Inferior parietal cortex (tissue), 1 donor: ENCODE measurements at regions not wholly inside any gene's neighbourhood (a gene's known extent, or its start where the extent isn't known, plus 50 kb on each side); places are given as distances from the start of the nearest gene placed in this dataset.

ENCODE experiments used
- DNase-seq: peaks from one replicate; pipeline ENCODE4 v3.0.0-alpha.2; 2016; ENCODE audit errors: extremely low spot score

DNA sequence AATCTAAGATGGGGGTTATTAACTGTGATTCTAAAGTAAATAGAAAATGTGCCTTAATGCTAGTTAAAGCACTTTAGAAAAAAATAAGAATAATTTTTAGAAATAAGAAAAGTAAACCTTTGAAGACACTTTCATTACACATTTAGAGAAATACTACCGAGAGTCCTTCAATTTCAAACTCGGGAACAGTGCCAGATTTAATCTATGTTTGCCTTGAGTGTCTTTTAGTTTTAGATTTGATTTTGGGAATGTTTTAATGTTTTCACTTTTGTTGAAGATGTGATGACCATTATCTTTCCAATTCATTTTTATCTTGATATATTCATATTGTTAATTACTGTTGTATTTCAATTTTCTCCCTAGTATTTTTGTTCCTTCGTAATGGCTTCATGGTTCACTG is 592.7 kb upstream of the MGMT start:
- no peak for DNase-seq

DNA sequence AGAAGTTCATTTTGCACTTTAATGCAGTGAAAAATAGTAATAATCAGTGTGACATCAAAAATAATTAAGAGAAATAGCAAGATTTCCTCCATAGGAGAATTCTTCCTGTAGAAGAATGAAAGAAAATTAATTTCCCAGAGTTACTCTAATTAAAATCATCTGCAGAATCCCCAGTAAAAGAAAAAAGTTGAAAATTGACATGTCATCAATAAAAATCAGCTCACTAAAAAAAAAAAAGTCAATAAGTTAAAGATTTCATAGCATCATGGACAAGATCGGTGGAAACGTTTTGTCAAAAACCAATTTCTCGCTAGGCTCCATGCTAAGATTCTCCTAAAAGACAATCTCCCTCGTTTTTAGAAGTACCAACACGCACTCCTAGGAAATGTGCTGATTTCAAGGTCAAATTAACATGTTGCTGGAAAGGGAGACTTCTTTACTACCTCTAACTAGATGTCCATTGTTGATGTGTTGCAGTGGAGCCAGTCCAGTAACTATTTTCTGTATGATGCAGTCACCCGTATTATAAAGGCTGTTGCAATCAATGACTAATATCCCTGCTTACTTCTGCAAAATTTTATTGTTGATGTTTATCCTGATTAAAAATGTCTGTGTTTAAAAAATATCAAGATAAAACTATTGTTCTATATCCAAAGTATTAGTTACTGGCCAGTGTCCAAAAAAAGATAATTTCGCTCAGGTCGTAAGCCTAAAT is 591.9 kb upstream of the MGMT start:
- DNase-seq, result no peak

DNA sequence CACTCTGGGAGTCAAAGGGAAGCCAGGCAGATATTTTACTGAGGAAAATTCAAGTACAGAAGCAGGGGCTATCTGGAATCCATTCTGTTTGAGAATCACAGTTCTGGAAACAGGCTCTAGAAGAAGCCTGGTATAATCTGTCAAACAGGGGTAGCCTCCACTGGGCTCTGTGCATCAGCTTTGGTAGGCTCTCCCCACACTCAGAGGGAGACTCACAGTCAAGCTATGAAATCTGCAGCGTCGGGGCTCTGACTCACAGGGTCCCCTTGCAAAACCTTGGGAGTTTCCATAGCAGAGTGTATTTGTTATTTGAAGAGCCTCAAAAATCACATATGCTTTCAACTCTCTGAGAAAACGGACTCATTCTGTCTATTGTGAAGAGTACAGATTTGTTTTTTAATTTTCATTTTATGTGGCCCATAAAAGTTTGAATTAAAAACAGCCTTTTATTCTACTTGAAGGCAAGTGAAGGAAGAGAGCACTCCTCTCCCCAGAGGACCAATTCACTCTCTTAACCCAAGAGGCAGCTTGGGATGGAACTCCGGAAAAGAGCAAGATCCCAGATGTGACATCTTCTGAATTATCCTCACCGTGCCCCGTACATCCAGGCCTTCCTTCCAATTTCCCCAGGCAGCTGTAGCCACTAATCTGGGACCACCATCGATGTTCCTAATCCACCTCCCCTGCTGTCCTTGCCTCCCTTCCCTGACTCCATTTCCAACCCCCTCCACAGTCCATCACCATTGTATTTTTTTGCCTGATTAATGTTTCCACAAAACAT is 590.9 kb upstream of the MGMT start:
- no peak for DNase-seq

DNA sequence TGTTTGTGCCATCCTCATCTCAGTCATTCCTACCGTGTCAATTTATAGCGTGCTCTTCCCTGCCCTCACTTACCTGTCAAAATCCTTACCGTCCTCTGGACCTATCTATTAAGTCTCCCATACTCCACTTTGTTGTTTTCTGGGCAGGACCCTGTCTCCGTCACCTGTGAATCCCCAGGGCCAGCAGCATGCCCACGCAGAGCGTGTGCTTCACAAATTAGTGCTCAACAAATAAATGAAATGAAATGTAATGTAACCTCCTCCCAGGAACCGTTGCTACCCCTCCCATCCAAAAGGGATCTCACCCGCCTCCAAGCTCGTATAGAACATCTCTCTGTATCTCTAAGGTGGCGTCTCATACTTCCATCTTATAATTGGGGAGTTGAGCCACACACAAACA is 589.9 kb upstream of the MGMT start:
- no peak for DNase-seq

DNA sequence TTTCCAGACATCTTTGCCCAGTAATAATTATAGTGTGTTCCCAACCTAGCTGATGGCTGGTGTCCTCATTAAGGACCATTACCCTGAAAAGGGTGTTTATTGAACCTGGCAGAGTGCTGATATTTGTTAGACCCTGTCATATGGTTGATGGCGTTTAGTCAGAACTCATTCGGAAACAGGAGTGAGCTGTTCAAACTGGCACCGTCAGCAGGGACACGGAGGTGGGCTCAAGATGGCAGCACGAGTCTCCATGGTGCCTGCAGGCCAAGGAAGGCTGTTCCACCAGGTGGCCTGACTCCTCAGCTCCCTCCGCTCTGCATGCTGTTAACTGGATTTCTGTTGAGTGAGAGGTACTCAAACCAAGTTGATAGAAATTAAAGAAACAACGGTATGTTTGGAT is 589.1 kb upstream of the MGMT start:
- DNase-seq, result no peak

DNA sequence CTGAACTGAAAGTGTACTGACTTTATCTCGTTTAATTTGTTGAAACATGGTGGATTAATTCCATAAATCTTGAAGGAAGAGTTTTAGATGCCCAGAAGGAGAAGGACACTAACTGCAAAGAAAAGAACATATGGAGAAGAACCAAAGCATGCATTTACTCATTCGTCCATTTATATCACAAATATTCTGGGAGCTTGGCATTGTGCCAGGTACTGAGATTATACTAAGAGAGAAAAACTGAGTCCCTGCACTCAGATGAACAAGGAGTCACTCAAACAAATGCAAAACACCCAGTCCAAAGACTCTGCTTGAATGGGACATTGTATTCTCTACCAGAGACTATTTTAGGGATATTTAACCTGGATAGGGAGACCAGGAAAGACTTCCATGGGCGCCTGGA is 588.0 kb upstream of the MGMT start:
- peak; percentile 43 for DNase-seq

DNA sequence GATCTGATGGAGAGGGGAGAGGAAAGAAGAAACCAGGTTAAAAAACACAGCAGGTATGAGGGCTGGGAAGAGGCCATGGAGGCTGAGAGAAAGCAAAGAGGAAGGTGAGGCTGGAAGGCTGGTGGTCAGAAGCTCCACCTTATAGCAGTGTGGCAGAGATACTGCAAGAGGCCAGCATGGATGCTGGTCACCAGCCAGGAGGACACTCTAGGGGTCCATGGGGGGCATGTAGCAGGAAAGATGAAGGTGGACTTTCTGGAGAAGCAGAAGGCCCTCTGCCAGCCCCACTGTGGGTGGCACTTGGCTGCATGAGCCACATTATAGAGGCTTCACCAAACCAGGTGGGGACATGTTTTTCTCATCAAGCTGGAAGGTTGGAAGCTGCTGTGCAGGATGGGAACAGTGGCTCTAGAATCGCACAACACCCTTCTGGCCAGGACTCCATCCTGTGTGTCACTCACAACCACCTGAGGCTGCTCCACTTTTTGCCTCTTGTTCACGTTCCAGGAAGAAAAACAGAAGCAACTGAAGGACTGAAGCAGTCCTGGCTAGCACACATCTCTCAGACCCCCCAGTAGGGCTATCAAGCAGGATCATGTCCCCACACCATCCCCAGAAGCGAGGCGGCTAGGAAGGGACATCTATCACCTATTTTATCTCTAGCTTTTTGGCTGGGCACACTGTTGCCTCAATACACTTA is 587.5 kb upstream of the MGMT start:
- no peak for DNase-seq

DNA sequence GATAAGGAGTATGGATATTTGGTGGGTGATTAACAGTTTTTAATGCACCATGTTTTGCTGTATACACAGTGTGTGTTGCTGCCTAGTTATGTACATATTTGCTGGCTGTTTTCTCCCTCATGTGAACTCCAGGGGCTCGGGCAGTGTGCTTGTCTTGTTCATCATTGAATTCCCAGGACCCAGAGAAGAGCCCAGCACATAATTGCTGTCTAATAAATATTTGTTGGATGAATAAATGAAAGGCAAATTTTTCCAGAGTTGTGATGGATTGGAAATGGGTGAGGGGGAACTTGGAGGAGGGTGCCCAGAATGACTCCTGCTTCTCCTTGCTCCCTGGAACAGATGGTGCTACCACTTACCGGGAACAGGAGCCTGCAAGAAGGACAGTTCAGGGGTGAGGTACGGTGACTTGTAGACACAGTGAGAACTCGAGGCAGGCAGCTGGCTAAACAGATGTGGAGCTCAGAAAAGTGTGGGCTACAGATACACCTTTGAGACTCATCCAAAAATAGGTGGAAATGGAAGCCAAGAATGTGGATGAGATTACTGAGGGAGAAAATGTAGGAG is 586.8 kb upstream of the MGMT start:
- no peak for DNase-seq

DNA sequence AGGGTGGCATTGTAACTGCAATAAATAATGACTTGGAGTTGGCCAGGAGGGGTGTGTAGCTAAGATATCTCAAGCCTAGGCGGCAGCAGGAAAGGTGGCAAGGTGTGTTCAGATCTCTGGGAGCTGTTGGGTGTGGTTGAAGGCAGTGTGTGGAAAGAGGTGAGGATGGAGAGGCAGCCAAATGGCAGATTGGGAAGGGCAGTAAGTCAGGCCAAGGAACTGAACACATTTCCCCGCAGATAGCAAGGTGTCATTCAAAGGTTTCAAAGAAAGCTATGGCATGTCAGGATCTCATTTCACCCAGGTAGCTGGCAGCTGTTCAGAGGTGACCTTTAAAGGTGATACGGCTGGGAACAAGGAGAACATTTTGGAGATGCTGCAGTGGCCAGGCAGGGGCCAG is 586.0 kb upstream of the MGMT start:
- DNase-seq, result no peak

DNA sequence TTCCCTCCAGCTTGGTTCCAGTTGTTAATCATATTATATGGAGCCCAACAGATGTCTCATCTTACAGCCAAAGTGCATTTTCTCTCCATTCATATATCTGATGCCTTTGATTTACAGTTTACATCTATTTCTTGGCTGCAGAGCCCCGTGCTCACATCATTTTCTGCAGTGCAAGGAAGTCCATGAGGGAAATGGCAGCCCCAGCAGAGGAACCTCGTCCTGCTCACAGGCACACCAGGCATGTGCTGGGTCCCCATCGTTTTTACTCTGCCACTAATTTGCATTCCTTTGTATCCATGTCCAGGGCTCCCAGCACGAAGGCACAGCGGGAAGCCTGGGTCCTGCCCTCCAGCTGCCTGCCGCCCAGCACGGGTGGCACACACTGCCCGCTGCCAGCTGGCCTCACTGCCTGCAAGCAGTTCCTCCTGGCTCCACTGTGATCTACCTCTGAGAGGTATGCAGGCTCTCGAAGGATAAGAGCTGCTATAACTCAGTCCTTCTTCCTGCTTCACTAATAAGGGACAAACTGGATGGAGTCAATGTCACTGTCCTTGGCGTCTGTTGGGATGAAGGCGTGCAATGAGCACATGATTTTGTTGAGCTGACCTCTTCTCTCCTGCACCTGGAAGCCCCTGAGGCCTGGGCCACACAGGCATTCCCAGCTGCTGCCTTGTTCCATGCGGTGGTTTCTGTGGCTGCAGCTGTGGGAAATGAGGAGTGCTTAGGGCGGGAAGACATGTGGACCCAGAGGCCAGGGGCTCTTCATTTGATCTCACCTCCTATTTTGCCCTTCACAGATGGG is 583.6 kb upstream of the MGMT start:
- DNase-seq, result no peak

DNA sequence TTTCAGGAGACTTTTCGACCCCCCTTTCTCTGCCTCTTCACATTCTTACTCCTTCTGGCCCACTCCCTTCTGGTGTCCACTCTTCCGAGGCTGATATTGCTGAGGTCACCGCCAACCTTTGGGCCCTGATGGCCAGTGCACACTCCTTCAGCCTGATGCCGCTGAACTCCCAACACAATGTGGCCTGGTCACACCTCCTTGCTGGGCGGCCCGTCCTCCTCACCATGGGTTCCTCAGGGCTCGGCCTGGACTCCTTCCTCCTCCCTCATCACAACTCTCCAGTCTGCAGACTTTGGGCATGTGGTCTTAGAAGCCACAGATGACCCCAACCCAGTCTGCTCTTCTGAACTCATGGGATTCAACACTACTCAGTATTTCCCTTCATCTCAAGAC is 583.0 kb upstream of the MGMT start:
- no peak for DNase-seq

DNA sequence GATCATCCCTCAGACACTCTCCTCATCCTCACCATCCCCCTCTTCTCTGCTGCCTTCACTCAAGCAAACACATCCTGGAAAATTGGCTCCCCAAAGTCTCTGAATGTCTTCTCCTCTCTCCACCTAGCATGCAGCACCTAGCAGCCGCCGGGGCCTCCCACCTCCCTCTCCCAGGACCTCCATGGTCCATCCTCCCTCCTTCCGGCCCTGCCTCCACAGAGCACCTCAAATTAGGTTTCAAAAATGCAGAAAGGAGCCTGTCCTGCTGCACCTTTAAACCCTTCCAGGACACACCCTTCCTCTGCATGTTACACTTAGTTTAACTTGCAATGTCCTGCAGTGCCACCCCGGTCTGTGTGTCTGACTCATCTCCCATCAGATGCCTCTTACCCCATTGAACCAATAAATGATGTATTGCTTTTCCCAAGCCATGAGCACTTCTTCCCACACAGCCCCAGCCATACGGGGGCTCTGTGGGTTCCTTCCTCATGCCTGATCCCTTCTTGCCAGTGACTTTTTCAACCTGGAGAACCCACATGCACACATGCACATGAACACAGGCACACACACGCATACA is 582.5 kb upstream of the MGMT start:
- DNase-seq, result no peak

DNA sequence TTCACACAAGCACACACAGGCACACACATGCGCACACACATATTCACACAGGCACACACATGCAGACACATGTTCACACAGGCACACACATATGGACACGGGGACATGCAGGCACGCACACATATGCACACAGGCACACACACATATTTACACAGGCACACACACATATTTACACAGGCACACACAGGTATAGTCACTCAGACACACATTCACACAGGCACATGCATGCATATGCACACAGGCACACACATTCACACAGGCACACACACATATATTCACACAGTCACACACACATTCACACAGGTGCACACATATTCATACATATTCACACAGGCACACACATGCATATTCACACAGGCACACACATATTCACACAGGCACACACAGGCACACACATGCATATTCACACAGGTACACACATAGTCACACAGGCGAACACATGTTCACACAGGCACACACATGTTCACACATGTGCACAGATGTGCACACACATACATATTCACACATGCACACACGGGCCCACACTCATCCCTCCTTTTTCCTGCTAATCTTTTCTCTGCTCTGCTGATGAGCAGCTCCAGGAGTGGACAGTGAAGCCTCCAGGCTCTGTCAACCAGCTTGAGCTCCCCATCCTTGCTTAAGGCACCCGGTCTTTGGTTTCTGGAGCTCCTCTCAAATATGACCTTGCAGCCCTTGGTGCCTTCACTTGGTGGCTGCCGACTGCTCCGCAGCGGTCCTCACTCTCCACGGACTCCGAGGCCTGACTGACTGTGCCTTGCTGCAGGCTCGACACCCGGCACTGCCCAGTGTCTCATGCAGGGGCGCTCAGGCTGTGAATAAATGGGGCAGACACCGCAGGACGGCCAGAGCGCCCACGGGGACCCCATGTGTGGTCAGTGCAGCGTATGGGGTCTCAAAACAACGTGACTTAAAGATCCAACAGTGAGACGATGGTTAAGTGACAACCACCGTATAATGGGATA is 581.2 kb upstream of the MGMT start:
- no peak for DNase-seq

DNA sequence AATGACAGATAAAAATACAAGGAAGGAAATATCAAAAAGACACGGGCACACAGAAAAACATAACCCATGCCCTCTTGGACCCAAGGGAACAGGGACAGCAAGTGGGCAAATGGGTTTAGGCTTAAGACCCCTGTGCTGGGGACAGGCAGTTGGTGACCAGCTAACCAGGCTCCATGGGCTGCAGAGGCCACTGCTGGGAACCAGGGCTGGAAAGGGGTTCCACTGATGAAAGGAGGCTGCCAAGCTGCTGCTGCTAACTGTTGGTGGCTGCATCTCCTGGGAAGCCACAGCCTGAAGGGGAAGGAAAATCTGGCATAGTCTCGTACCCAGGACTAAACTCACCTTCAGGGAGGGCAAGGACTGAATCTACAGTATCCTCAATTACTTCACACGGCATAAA is 579.2 kb upstream of the MGMT start:
- no peak for DNase-seq

DNA sequence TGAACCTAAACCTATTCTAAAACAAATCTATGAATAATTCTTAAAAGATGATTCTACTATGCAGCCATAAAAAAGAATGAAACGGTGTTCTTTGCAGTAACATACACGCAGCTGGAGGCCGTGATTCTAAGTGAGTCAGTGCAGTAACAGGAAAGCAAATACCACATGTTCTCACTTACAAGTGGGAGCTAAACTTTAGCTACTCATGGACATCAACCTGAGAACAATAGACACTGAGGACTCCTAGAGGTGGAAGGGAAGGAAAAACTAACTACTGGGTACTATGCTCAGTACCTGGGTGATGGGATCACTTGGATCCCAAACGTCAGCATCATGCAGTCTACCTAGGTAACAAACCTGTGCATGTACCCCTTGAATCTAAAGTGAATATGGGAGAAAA is 575.0 kb upstream of the MGMT start:
- DNase-seq, result no peak

DNA sequence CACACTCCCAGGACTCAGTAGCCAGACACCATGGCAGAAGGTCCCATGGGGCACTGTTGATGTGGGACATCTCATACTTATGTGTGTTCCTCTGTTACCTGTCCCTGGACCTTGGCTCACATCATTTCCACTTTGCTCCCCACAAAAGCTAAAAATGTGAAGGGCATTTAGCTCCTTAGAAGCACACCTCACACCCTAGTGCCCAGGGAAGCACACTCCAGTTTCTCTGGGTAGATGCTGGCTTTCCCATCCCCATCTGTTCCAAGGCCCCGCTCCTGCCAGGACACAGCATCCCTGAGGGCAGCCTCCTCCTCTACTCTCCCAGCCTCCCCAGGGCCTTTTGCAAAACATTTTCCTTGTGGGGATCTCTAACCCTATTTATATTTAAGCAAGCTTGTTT is 572.4 kb upstream of the MGMT start:
- DNase-seq, result no peak

DNA sequence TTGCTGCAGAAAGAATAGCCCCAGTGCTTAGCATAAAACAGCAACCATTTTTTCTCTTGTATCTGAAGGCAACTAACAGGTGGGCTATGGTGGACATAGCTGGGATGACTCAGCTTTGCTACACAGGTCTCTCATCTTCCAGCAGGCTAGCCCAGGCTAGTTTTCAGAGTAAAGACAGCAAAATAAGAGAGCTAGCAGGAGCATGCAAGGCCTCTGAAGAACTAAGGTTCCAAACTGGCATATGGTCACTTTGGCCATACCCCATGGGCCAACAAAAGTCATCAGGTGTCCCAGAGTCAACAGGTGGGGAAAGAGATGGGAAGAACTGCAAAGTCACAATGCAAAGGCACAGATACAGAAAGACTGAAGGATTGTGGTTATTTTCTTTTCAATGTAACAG is 571.6 kb upstream of the MGMT start:
- no peak for DNase-seq

DNA sequence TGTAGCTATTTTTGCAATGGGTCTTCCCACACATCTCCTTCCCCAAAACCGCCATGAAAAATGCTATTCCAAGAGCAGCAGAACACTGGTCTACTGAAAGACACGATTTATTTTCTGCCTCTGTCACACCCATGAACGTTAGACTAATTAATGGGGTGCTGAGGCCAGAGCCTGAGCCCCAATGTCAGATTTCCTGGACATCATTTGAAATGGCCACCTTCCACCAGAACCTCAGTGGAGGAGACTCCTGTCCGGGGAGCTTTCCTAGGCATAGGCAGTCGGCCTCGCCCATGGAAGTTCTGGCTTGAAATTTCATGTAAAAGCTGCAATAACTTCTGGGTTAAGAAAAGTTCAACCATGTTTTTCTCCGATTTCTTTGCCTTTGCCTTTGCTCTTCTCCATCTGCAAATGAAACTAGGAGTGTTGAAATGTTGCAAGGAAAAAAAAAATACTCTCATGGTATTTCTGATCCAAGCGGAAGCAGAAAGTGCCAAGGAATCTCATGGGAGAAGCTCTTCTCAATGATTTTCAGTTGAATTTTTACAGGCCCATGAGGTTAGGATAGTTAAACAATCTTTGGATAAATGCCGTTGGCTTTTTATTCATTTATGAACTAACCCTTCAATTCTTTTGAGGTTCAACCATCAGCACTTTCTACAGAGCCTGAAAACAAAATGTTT is 570.8 kb upstream of the MGMT start:
- no peak for DNase-seq

DNA sequence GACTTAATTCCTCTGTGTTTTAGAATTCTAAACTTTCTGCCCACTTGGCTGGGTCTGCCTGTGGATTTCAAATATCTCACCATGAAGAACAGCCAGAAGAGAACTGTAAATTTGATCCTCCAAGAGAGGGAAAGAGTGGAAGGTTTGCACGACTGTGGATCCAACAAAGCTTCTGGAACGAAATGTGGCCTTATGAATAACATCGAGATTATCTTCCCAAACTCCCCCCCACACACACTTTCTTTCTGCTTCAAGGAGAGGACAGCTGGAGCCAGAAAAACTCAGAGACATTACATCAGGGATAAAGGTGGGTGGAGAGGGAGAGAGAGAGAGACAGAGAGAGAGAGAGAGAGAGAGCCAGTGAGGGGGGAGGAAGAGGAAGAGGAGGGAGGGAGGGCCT is 570.1 kb upstream of the MGMT start:
- DNase-seq, result peak; percentile 30
